HTR-8/SVneo (cell line): ENCODE measurements at regions not wholly inside any gene's neighbourhood (a gene's known extent, or its start where the extent isn't known, plus 50 kb on each side); places are given as distances from the start of the nearest gene placed in this dataset.
A peak's percentile ranks its signal among the peaks of the same experiment; 100 is the strongest.

ENCODE experiments used
- DNase-seq: peaks from one replicate; pipeline ENCODE4 v3.0.0; 2011; ENCODE audit warnings: low spot score, mixed read lengths; ENCODE audit not compliant: insufficient read length
- FAIRE-seq: peaks from 2 replicates; lab custom pipeline; 2011; peaks lifted over from hg19 to GRCh38; lab: Jason Lieb, UNC

DNA sequence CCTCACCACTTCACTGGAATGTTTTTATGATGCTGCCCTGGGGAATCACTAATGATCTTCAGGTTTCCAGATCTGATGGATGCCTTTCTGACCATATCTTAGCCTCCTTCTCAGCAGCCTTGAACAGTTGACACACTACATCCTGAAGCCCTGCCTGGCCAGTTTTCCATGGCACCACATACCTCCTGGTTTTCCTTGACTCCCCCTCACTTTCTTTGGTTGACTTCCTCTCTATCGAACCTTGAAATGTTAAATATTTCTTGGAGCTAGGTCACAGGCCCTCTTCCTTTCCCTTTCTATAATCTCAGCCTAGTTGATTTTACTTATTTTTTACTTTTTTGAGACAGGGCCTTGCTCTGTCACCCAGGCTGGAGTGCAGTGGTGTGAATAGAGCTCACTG lies 108.8 kb upstream of the CDK1 start:
- DNase-seq (no peak), FAIRE-seq (no peak)

GRCh38 chr10:60666221-60666620 lies 112.1 kb upstream of the CDK1 start:
- no peak for DNase-seq
- FAIRE-seq, result no peak

DNA sequence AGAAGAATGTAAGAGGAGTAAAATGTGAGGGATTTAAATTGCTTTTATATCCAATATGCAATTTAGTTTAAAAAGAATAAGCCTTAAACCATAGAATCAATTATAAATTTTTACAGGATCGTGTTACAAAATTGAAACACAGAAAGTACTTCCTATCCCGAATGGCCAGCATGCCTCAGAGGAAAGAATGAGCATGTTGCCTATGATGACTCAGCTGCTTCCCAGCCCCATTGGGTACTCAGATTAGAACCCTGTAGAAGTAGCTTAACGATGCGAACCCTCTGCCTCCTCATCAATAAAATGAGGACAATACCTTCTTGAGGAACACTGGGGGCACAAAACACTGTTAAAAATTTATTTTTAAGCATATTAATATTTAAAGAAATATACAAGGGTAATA lies 113.4 kb upstream of the CDK1 start:
- FAIRE-seq (no peak), DNase-seq (no peak)

- DNase-seq (no peak), FAIRE-seq (no peak)
Measured at GRCh38 chr10:60663850-60664249, 114.4 kb upstream of the CDK1 start.

DNA sequence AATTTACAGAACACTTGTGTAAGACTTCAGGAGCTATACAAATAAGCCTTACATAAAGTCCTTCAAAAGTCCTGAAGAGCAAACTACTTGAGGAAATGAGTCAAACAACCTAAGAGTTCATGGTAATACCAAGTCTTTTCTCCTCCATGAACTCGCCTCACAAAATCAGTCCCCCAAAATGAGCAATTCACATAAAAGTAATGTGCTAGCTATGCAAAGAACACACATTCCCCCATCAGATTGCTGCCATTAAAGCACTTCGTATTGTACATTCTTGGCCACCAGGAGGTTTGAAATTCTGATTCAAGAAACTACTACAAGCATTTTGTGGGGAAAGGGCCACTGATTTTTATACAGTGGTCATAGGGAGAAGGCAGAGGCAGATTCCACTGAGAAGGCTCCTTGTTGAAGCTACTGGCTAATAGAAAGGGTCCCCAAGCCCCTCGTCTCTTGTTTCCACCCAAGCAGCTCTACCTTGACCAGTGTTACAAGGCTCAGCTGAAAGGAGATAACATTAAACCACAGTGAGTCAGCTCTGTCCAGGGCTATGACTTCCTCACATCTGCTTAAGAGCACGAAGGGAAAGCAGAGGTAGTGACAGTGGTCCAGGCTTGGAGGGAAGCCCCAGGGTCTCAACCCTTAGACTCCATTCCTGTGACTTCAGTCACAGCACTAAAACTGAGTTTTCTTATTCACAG lies 115.2 kb upstream of the CDK1 start:
- FAIRE-seq, result no peak

DNA sequence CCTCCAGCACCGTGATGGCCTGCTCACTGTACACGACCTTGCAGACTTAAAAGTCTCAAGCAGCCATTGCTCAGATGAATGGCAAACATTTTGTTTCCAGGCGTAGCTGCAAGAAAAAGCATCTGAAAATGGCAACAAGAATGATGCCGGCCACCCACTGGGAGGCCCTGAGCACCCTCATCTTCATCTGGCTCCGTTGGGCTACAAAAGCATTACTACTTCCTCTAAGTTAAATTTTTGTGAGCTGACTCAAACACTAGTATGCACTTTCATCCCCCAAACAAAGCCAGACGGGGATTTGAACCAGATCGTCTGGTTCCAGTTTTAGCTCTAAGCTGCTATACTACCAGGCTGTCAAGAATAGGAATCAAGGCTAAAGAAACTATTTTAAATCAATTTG lies 116.6 kb upstream of the CDK1 start:
- no peak for FAIRE-seq

More for the DNA sequence above, 115.2 kb upstream of the CDK1 start:
- no peak for DNase-seq

DNA sequence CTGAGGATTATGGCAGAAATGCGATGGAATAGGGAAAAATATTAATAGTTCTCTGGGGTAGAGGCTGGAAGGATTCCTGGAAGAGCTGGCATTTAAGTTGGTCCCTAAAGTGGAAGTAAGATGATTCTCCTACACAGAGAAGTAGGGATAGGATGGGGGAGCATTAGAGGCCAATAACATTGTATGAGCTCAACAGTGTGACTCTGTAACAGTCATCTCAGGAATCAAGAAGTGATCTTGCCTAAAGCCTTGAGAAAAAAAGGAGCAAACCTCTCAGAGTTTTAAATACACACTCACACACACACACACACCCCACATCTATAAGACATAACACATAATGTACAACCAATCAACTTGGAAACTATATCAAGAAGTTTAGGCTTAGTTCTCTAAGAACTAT lies 117.7 kb upstream of the CDK1 start:
- DNase-seq (no peak), FAIRE-seq (no peak)

More for the DNA sequence above, 116.6 kb upstream of the CDK1 start:
- peak; percentile 19 for DNase-seq

- no peak for DNase-seq
- FAIRE-seq, result no peak
Measured at GRCh38 chr10:60654813-60655464, 123.3 kb upstream of the CDK1 start.

- no peak for FAIRE-seq
- DNase-seq, result no peak
Measured at GRCh38 chr10:60652628-60653027, 125.7 kb upstream of the CDK1 start.

DNA sequence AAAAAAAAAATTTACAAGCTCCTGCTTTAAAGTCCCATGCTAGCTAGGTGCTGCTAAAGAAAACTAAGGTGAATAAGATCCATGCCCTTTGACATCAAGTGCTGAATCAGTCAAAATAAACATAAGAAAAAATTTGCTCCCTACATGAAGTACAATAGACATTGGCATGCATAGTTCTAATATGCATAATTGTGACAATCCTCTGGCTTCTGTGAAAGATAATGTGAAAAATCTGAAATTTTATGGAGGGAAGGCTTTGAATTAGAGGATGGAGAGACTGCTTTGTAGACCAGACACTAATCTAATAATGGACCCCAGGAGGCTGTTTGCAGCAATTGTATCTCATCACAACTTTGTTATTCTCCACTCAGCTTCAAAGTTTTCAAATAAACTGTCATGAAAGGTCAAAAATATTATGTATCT lies 127.9 kb upstream of the CDK1 start:
- no peak for FAIRE-seq
- no peak for DNase-seq

DNA sequence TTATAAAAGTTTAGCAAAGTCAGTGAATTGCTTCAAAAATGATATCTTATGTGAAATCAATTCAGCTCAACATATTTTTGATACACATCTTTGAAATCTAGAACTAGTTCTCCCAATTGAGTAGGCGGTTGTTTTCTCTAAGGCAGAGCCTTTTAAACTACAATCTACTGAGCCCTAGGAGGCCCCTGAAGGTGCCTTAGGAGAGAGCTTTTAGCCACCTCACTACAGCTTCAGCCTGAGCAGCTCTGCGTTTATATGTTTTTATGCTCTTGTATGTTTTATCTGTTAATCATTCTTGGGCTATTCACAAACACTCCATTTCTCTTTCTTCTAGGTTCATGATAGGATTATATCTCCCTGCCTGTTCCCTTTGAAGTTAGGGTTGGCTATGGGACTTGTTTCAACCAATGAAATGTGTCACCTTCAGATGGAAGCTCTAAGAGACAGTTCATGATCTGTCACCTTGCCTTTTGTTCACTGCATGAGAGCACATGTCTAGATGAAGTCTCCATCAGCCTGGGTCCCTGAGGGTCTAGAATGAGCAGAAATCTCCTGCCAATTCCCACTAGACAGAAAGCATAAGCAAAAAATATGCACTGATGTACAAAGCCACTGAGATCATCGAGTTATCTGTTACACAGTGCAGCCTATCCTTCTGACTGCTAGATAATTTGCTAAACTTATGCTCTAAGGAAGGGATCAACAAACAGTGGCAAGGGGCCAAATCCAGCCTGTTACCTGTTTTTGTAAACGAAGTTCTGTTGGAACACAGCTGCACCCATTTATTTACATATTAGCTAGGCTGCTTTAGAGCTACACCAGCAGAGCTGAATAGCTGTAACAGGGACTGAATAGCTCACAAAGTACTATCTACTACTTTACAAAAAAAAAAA lies 128.5 kb upstream of the CDK1 start:
- DNase-seq, result no peak
- FAIRE-seq, result no peak

GRCh38 chr10:60648761-60649160 lies 129.5 kb upstream of the CDK1 start:
- no peak for DNase-seq
- FAIRE-seq, result no peak

DNA sequence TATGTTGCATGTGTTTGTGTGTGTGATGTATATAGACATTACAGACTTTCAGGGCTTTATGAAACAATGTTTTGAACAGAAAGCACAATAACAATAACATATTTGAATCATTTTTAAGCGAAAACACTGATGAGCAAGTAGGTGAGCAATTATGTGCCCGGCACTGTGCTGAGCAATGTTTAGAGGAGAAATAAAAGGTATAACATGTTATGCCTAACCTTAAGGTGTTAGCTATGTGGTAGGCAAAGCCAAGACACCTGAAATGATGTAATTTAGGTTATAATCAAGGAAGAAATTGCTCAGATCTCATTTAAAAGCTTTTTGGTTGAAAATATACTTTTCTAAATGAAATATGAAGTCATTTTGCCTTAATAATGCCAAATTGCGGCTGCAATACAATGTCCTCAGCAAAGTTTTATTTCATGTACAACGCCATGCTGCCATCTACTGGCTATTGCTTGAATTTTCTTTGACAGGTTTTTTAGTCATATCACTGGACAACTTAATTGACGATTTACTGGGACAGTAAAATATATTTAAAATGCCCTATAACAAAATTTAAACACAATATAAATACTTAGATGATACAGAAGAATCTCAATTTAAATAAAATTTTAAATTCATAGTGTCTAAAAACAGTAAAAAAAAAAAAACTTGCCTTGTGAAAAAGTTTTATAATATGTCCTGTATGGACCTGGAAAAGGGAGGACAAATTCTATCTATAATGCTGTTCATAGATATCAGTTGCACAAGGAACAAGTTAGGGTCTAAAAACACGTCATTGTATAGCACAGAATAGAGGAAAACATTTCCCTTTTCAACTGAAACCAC lies 131.1 kb upstream of the CDK1 start:
- peak; percentile 21 for DNase-seq

DNA sequence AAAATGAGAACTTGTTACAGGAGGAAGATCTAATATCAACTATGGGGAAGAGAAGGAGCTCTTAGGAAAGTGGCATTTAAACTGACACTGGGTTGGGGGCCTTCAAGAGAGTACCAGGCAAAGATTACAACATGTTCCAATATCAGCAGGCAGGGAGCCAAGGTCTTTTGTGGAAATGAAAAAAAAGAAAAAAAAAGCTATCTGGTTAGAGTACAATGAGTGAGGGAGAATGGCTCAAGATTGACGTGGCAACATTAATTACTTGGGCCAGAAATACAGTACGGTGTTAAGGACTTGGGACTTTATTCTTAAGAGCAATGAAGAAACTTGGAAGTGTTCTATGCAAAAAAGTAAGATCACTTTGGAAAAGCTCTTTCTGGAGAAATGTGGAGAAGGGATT lies 132.3 kb upstream of the CDK1 start:
- DNase-seq (no peak), FAIRE-seq (no peak)

More for the DNA sequence above, 131.1 kb upstream of the CDK1 start:
- no peak for FAIRE-seq

GRCh38 chr10:60644436-60645130 lies 133.7 kb upstream of the CDK1 start:
- DNase-seq (no peak), FAIRE-seq (no peak)

DNA sequence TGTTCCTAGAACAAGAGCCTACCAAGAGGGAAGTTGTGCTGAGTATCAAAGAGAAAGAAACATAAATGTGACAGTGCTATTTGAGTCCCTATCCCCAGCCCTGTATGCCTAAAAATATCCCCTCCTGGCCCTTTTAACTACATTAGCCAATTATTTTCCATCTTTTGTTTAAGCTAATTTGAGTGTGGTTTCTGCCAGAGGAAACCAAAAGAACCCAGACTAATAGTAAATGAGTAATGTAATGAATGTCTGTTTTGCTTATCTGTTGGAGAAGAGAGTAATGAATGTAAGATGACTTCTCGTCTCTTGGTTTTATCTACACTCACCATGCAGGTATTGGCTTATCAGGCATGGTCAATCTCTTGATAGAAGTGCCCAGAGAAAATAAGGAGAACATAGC lies 134.4 kb upstream of the CDK1 start:
- no peak for FAIRE-seq
- DNase-seq, result no peak

DNA sequence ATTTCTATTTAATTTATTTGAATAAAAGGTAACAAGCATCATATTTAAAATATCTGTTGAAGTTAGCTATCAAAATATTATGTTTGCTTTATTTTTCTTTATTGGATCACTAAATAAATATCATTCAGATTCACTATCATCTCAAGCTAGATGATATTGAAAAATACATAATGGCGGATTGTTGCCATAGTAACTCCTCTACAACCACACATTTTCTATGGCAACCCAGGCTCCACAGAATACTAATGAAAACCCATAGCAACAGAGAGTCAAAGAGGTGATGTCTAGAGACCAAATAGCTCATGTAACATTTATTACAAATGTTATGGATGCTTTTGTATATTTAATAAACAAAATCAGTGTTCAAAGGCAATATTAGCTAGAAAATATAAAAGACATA lies 148.9 kb upstream of the CDK1 start:
- no peak for DNase-seq
- FAIRE-seq, result no peak

DNA sequence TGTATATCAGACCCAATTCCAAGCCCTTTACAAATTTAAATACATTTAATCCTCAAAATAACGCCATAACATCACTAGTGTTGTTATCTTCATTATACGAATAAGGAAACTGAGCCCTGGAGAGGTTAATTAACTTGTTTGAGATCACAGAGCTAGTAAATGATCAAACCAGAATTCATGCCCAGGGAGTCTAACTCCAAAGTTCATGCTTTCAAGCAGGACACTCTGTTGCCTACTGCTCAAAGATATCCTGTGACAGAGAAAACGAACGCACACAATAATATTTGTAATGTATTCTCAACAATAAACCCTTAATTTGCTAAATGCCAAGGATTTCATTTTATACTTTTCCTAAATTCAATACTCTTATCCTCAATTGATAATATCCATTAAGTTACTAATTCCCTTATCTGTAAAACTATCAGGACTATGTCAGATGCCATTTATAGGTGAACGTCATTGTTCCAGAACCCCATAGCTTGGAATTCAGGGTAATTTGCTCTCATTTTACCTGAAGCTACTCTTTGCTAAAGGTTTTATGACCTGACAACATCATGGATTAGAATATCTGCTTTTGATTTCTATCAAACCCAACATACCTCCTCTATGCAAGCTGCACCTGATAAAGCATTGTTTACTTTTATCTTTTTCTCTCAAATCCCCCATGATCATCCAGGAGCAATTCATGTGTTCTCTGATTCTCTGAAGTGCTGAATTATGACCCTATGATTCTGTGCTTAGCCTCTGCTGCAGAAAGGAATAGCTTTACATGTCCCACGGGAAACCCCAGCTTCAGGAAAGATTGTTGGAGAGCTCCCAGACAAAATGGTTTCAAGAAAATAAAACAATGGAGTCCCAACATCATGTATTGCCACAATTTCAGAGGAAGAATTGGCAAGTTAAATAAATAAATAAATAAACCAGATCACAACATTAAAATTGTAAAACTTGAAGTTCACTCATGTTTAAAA lies 150.2 kb upstream of the CDK1 start:
- no peak for FAIRE-seq
- no peak for DNase-seq
